GM23338 (cell line): ENCODE measurements at regions not wholly inside any gene's neighbourhood (a gene's known extent, or its start where the extent isn't known, plus 50 kb on each side); places are given as distances from the start of the nearest gene placed in this dataset.

Source experiments
- CREB1 ChIP-seq: fragments of 250-450 bp; sonication (Bioruptor Pico); IDR thresholded peaks from 2 replicates; pipeline ENCODE4 v1.5.0; 2020; ENCODE audit warnings: low read depth, mild to moderate bottlenecking, moderate library complexity
- ETS1 ChIP-seq: IDR thresholded peaks from 2 replicates; pipeline ENCODE4 v1.6.1; 2016; ENCODE audit warnings: antibody characterized with exemption
- EZH2 ChIP-seq: fragments of 200-600 bp; sonication (generic); IDR thresholded peaks from one replicate; pipeline ENCODE4 v1.8.0; 2017; ENCODE audit warnings: antibody characterized with exemption, mild to moderate bottlenecking, low read depth; ENCODE audit not compliant: unreplicated experiment
- EZH2phosphoT487 ChIP-seq: fragments of 200-600 bp; sonication (generic); IDR thresholded peaks from one replicate; pipeline ENCODE4 v1.8.1; 2018; ENCODE audit warnings: antibody characterized with exemption; ENCODE audit not compliant: unreplicated experiment
- POLR2AphosphoS5 ChIP-seq: IDR thresholded peaks from 2 replicates; pipeline ENCODE4 v1.6.1; 2016; ENCODE audit warnings: antibody characterized with exemption, low read depth
- STAT1 ChIP-seq: IDR thresholded peaks from one replicate; pipeline ENCODE4 v1.6.1; 2016; ENCODE audit warnings: antibody characterized with exemption; ENCODE audit not compliant: unreplicated experiment
- TF ChIP-seq, protein P1 (sequence below), 2 experiments: fragments of 200-600 bp in 1 of 2; sonication (generic) in 1 of 2; conservative IDR thresholded peaks; 2 replicates each; pipeline versions ENCODE4 v1.5.1 to v1.6.1; 2016 to 2017; ENCODE audit warnings: antibody characterized with exemption in 2 of 2, low read depth in 2 of 2, mild to moderate bottlenecking in 2 of 2, moderate library complexity in 1 of 2

- no peak for TF ChIP-seq EZH2
- no peak for TF ChIP-seq POLR2AphosphoS5
- TF ChIP-seq, protein P1, sequence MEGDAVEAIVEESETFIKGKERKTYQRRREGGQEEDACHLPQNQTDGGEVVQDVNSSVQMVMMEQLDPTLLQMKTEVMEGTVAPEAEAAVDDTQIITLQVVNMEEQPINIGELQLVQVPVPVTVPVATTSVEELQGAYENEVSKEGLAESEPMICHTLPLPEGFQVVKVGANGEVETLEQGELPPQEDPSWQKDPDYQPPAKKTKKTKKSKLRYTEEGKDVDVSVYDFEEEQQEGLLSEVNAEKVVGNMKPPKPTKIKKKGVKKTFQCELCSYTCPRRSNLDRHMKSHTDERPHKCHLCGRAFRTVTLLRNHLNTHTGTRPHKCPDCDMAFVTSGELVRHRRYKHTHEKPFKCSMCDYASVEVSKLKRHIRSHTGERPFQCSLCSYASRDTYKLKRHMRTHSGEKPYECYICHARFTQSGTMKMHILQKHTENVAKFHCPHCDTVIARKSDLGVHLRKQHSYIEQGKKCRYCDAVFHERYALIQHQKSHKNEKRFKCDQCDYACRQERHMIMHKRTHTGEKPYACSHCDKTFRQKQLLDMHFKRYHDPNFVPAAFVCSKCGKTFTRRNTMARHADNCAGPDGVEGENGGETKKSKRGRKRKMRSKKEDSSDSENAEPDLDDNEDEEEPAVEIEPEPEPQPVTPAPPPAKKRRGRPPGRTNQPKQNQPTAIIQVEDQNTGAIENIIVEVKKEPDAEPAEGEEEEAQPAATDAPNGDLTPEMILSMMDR (conservative IDR thresholded peaks at IDR 0.05; ENCODE audit: low read depth in 2 of 2), result no peak
- no peak for TF ChIP-seq STAT1
- TF ChIP-seq CREB1, result no peak
- no peak for TF ChIP-seq EZH2phosphoT487
- no peak for TF ChIP-seq ETS1
Observed at GRCh38 chrX:7334253-7334935, 186.4 kb upstream of the PUDP start.
